Chondrocyte (in vitro differentiated cells): ENCODE measurements at regions not wholly inside any gene's neighbourhood (a gene's known extent, or its start where the extent isn't known, plus 50 kb on each side); places are given as distances from the start of the nearest gene placed in this dataset.

ENCODE experiments used
- DNase-seq: peaks from one replicate; pipeline ENCODE4 v3.0.0; 2021; ENCODE audit warnings: mixed read lengths, low spot score
- H3K27ac Mint-ChIP-seq: one replicate; pipeline ENCODE4 v1.8.0; 2021; ENCODE audit warnings: mild to moderate bottlenecking, moderate library complexity, mixed read lengths; ENCODE audit not compliant: unreplicated experiment
- H3K27me3 Mint-ChIP-seq: 2 replicates; pipeline ENCODE4 v1.8.0; 2021; ENCODE audit warnings: low read depth, mixed read lengths
- H3K36me3 Mint-ChIP-seq: 2 replicates; pipeline ENCODE4 v1.8.0; 2021; ENCODE audit warnings: low read depth, mixed read lengths
- H3K4me1 Mint-ChIP-seq: 2 replicates; pipeline ENCODE4 v1.8.0; 2021; ENCODE audit warnings: low read depth, mild to moderate bottlenecking, mixed read lengths
- H3K4me3 Mint-ChIP-seq: one replicate; pipeline ENCODE4 v1.8.0; 2021; ENCODE audit warnings: mild to moderate bottlenecking, moderate library complexity, mixed read lengths; ENCODE audit not compliant: unreplicated experiment
- H3K9me3 Mint-ChIP-seq: 2 replicates; pipeline ENCODE4 v1.8.0; 2021; ENCODE audit warnings: low read depth, mixed read lengths
- CTCF ChIP-seq: fragments of 200-600 bp; sonication (generic); IDR thresholded peaks from 2 replicates; pipeline ENCODE4 v1.5.0; 2021; ENCODE audit warnings: antibody characterized with exemption, mild to moderate bottlenecking, moderate library complexity

GRCh38 chr2:8627692-8628085, 54.2 kb upstream of the ID2 start:
- DNase-seq = peak; percentile 79
- no peak for TF ChIP-seq CTCF
- Mint-ChIP-seq H3K36me3 (no peaks in the 10 kb centered on the region), H3K9me3 (no peaks in the 10 kb centered on the region), H3K4me3 (no peak overlapping the region), H3K27me3 (peaks cover 9% of the 10 kb centered on the region), H3K27ac (no peak overlapping the region), H3K4me1 (no peaks in the 10 kb centered on the region)

- peak; percentile 49 for DNase-seq
- Mint-ChIP-seq H3K36me3 (no peaks in the 10 kb centered on the region), H3K4me1 (peaks cover under 1% of the 10 kb centered on the region), H3K27me3 (peaks cover 3% of the 10 kb centered on the region), H3K9me3 (no peaks in the 10 kb centered on the region), H3K4me3 (no peak overlapping the region), H3K27ac (no peak overlapping the region)
- TF ChIP-seq CTCF = peak; percentile 9
Observed at GRCh38 chr2:8628179-8628865, 53.5 kb upstream of the ID2 start.

GRCh38 chr2:8628866-8629209, 53.0 kb upstream of the ID2 start:
- DNase-seq = no peak
- Mint-ChIP-seq H3K4me3 (no peak overlapping the region), H3K4me1 (peaks cover 6% of the 10 kb centered on the region), H3K27ac (no peak overlapping the region), H3K9me3 (no peaks in the 10 kb centered on the region), H3K27me3 (no peaks in the 10 kb centered on the region), H3K36me3 (no peaks in the 10 kb centered on the region)
- TF ChIP-seq CTCF = no peak

GRCh38 chr2:8629402-8629801, 52.5 kb upstream of the ID2 start:
- no peak for DNase-seq
- no peaks in the 10 kb centered on the region for H3K27me3 Mint-ChIP-seq
- TF ChIP-seq CTCF = no peak
- H3K36me3 Mint-ChIP-seq = no peaks in the 10 kb centered on the region
- H3K27ac Mint-ChIP-seq = no peak overlapping the region
- H3K9me3 Mint-ChIP-seq = no peaks in the 10 kb centered on the region
- H3K4me3 Mint-ChIP-seq = no peak overlapping the region
- H3K4me1 Mint-ChIP-seq = peaks cover 11% of the 10 kb centered on the region

GRCh38 chr2:8630676-8631464, 51.0 kb upstream of the ID2 start:
- no peak for TF ChIP-seq CTCF
- no peaks in the 10 kb centered on the region for H3K27me3 Mint-ChIP-seq
- H3K36me3 Mint-ChIP-seq = no peaks in the 10 kb centered on the region
- peak; percentile 57 for DNase-seq
- H3K4me1 Mint-ChIP-seq = peaks cover 13% of the 10 kb centered on the region
- H3K9me3 Mint-ChIP-seq = no peaks in the 10 kb centered on the region
- no peak overlapping the region for H3K4me3 Mint-ChIP-seq
- H3K27ac Mint-ChIP-seq = no peak overlapping the region
